ENCODE measurements at regions not wholly inside any gene's neighbourhood (a gene's known extent, or its start where the extent isn't known, plus 50 kb on each side); places are given as distances from the start of the nearest gene placed in this dataset.

- H2AFZ ChIP-seq (ENCODE audit: insufficient read depth, low read depth, low read length, poor library complexity, severe bottlenecking) = no peak overlapping the region
- H3K36me3 ChIP-seq (replicated peaks in 1 of 2; ENCODE audit: control extremely low read depth in 1 of 2, control insufficient read depth in 1 of 2, extremely low read depth in 1 of 2, insufficient read depth in 2 of 2, low read length in 1 of 2) = no peaks in the 10 kb centered on the region
- H4K20me1 ChIP-seq (ENCODE audit: control insufficient read depth, insufficient read depth, low read length, poor library complexity, severe bottlenecking) = no peaks in the 10 kb centered on the region
- DNase-seq = no peak
- Mint-ChIP-seq H3K27ac (no peak overlapping the region), H3K4me3 (no peak overlapping the region), H3K4me1 (no peaks in the 10 kb centered on the region), H3K9me3 (ENCODE audit: insufficient read depth) (peaks cover 3% of the 10 kb centered on the region), H3K27me3 (no peaks in the 10 kb centered on the region)
- ATAC-seq (ENCODE audit: low read depth) = no peak
- no peaks in the 10 kb centered on the region for H3K27me3 ChIP-seq (replicated peaks in 1 of 4; ENCODE audit: control extremely low read depth in 1 of 4, control insufficient read depth in 3 of 4, insufficient read depth in 4 of 4, low read length in 3 of 4)
- no peak overlapping the region for H3K4me2 ChIP-seq (replicated peaks; ENCODE audit: low read depth, low read length, poor library complexity, severe bottlenecking)
- no peak overlapping the region for H3K9ac ChIP-seq (ENCODE audit: low read length)
- CTCF ChIA-PET = no interaction called here
- intact Hi-C loops (cut with micrococcal nuclease) = no loop called here
- TF ChIP-seq CTCF (IDR thresholded peaks at IDR 0.05) = no peak
- no peak for TF ChIP-seq EZH2 (IDR thresholded peaks at IDR 0.05; ENCODE audit: borderline replicate concordance, insufficient read depth, low read depth, low read length, poor library complexity, severe bottlenecking)
- POLR2A ChIA-PET = no interaction called here
- H3K79me2 ChIP-seq (ENCODE audit: control insufficient read depth, insufficient read depth, low read length) = no peaks in the 10 kb centered on the region
- WGBS (ENCODE audit: insufficient coverage) = 92% methylated on average over 2 of the region's 4 CpGs
- no peaks in the 10 kb centered on the region for H3K4me1 ChIP-seq (ENCODE audit: control insufficient read depth in 2 of 2, insufficient read depth in 2 of 2, low read length in 2 of 2)
- no peak overlapping the region for H3K4me3 ChIP-seq (ENCODE audit: control extremely low read depth in 1 of 5, extremely low read depth in 1 of 5, insufficient read depth in 1 of 5, low read depth in 2 of 5, low read length in 4 of 5)
- peaks cover 0 to 3% (median 0%) of the 10 kb centered on the region in 3 donors for H3K9me3 ChIP-seq (ENCODE audit: control extremely low read depth in 1 of 3, control insufficient read depth in 2 of 3, insufficient read depth in 1 of 3, low read length in 2 of 3)
- no peak overlapping the region for H3K27ac ChIP-seq (ENCODE audit: low read length in 2 of 2)
Observed at GRCh38 chr16:8417145-8417544, 173.2 kb downstream of the TMEM114 start.

DNA sequence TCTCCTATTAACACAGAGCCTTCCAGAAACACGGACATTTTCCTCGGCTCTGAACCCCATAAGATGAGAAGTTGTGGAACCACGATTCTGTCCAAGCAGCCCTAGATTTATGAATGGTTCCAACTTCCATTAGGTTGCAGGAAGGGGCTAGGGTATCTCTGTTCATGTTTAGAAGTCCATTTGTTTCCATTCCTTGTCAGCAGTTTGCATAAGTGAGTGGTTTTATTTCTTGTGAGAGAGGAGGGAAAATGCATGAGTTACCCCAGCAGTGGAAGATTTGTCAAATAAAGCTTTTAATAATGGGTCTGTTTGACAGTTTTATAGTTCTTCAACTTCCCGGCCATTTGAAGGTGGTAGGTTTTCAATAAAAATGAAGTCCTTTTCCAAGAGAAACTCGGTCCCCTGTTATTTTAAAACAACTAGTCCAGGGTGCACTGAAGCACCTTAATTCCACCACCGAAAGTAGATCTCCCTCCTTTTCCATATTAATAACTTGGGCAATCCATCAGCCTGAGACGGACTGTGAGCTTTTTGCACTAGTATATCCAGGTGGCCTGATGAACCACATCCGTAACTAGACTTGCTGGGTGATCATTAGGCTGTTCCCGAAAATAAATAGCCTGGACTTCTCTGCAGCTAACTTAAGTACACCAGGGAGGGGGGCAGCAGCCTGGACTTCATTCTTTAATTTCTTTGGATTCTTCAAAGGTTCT, 181.3 kb downstream of the TMEM114 start:
- Histone ChIP-seq H3K36me3 (replicated peaks in 1 of 2; ENCODE audit: control extremely low read depth in 1 of 2, control insufficient read depth in 1 of 2, extremely low read depth in 1 of 2, insufficient read depth in 2 of 2, low read length in 1 of 2) (no peaks in the 10 kb centered on the region), H4K20me1 (ENCODE audit: control insufficient read depth, insufficient read depth, low read length, poor library complexity, severe bottlenecking) (no peaks in the 10 kb centered on the region), H3K9me3 (ENCODE audit: control extremely low read depth in 1 of 3, control insufficient read depth in 2 of 3, insufficient read depth in 1 of 3, low read length in 2 of 3) (peaks cover 0 to 4% (median 0%) of the 10 kb centered on the region in 3 donors), H3K9ac (ENCODE audit: low read length) (no peak overlapping the region), H3K4me1 (ENCODE audit: control insufficient read depth in 2 of 2, insufficient read depth in 2 of 2, low read length in 2 of 2) (no peaks in the 10 kb centered on the region), H3K79me2 (ENCODE audit: control insufficient read depth, insufficient read depth, low read length) (no peaks in the 10 kb centered on the region), H3K4me2 (replicated peaks; ENCODE audit: low read depth, low read length, poor library complexity, severe bottlenecking) (no peak overlapping the region), H2AFZ (ENCODE audit: insufficient read depth, low read depth, low read length, poor library complexity, severe bottlenecking) (no peak overlapping the region), H3K27ac (ENCODE audit: low read length in 2 of 2) (no peak overlapping the region), H3K4me3 (ENCODE audit: control extremely low read depth in 1 of 5, extremely low read depth in 1 of 5, insufficient read depth in 1 of 5, low read depth in 2 of 5, low read length in 4 of 5) (no peak overlapping the region), H3K27me3 (replicated peaks in 1 of 4; ENCODE audit: control extremely low read depth in 1 of 4, control insufficient read depth in 3 of 4, insufficient read depth in 4 of 4, low read length in 3 of 4) (no peaks in the 10 kb centered on the region)
- Mint-ChIP-seq H3K4me3 (no peak overlapping the region), H3K27me3 (no peaks in the 10 kb centered on the region), H3K27ac (no peak overlapping the region), H3K9me3 (ENCODE audit: insufficient read depth) (peaks cover 7% of the 10 kb centered on the region), H3K4me1 (no peaks in the 10 kb centered on the region)
- TF ChIP-seq CTCF (IDR thresholded peaks at IDR 0.05) = no peak
- no peak for TF ChIP-seq EZH2 (IDR thresholded peaks at IDR 0.05; ENCODE audit: borderline replicate concordance, insufficient read depth, low read depth, low read length, poor library complexity, severe bottlenecking)
- intact Hi-C loops (cut with micrococcal nuclease) = no loop called here
- ATAC-seq (ENCODE audit: low read depth) (no peak), DNase-seq (no peak)
- ChIA-PET CTCF (no interaction called here), POLR2A (no interaction called here)
- WGBS (ENCODE audit: insufficient coverage) = 90% methylated on average over 7 of the region's 9 CpGs
